Activated CD4-positive, CD25-positive, alpha-beta regulatory T cell treated with anti-CD3 and anti-CD28 coated beads, Interleukin-2, amount 50 U/mL, for 72 hours (primary cell): ENCODE measurements at regions not wholly inside any gene's neighbourhood (a gene's known extent, or its start where the extent isn't known, plus 50 kb on each side); places are given as distances from the start of the nearest gene placed in this dataset.

Experiments
- DNase-seq: peaks from one replicate; pipeline ENCODE4 v3.0.0; 2021

DNA sequence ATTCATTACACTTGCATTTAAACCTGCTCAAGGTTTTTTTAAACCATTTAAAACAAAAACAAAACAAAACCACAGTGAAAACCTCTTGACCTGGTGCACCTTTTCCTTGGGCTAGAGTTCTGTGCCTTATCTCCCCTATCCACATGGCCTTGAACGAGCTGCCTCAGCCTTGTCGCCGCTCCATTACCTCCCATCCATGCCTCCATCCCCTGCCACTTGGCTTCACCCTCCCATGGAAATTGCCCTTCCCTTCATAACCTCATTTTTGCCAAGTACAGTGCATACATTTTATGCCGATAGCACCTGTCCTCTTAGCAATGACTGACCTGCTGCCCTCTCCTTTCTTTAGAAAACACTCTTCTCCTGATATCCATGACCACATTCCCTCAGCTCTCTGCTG is 188.6 kb upstream of the ASIC2 start:
- DNase-seq = no peak

DNA sequence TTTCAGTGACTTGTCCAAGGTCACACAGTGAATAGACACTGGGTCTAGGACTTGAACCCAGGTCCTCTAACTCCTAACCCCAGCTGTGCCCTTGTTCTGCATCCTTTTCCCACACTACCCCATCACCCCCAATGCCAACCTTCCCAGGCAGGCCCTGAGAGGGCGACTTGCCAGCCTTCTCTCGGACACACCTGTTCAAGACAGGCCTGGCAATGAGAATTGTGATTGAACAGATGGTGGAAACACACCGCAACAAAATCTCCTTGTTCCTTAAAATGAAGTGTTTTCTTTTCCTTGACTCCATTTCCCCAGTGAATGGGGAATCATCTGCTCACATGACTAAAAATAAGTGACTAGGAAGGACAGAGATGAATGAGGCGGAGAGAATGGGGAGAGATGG is 189.5 kb upstream of the ASIC2 start:
- DNase-seq = no peak

DNA sequence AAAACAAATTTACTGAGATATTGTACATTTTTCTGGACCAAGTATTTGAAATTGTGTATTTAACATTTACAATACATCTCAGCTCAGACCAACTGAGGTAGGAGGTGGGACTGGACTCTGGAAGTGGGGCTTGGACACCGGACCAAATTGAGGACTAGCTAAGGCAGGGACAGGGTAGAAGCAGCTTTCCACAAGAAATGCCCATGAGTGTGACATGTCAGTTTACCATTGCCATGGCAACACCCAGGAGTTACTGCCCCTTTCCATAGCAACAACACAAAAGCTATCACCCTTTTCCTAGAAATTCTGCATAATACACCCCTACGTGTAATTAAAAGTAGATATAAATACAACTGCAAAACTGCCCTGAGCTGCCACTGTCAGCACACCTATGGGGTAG is 191.5 kb upstream of the ASIC2 start:
- no peak for DNase-seq

DNA sequence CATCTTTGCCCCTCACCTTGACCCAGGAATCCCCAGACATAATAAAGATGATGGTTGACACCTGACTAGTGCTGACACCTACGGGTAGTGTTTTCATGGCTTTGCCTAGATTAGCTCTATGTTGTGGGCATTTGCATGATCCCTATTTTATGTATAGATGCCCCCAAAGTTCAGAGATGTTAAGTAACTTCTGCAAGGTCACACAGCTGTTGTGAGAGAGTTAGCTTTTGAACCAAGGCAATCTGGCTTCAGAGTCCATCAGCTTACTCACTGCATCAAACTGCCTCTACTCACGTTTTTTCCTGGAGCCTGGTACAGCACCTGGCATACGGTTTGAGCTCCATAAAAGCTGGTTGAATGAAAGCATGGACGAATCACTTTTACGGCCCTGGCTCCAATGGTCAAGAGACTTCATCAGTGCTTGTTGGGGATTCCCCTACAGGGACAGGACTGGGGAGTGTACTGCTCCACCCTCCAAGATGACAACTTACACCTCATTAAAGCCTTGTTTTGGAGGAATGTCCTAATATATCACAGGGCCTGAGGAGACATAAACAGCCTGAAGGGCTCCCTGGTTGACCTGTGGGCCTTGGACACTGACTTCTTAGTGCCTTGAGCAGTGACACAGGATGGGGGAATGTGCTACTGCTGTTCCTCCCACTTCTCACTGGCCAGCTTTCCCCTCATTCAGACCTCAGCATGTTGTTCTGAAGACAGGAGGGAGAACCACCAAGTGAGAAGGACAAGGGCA is 193.2 kb upstream of the ASIC2 start:
- DNase-seq = no peak

DNA sequence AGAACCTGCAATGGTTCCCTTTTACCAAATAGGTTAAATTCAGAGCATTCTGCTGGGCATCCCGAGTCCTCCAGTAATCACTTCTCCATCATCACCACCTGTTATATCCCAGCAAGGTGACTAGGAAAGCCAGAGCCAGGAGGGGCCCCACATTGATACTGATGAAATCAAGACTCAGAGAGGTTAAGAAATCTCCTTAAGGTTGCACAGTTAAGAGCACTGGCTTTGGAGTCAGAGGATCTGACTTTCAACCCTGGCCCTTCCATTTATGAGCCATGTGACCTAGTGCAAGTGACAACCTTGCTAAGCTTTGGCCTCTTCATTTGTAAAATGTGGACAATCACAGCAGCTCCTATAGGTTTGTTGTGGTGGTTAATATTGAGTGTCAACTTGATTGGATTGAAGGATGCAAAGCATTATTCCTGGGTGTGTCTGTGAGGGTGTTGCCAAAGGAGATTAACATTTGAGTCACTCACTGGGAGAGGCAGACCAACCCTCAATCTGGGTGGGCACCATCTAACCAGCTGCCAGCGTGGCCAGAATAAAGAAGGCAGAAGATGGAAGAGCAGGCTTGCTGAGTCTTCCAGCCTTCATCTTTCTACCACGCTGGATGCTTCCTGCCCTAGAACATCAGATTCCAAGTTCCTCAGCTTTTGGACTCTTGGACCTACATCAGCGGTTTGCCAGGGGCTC is 194.2 kb upstream of the ASIC2 start:
- no peak for DNase-seq

DNA sequence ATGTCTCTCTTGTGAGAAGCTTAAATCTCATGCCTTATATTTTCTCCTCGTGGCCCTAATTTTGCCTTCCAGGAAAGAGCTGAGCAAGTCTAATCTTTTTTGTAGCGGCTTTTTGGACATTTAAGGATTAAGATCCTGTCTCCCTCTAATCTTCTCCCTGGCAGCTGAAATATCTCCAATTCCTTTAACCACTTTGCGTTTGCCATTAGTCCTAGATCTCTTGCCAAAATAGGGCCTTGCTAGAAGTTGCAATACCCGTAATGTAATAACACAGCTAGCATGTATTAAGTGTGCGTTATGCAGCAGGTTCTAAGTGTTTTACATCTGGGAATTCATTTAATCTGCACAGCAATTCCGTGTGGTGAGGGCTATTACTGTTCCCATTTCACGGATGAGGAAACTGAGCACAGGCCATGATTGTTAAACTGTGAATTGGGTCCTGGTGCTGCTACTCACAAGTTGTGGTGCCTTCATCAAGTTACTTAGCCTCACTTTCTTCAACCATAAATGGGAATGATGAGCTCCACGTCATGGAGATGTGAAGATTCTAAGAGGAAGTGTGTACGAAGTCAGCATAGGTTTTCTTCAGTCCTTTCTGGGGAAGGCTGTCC is 198.9 kb upstream of the ASIC2 start:
- no peak for DNase-seq

DNA sequence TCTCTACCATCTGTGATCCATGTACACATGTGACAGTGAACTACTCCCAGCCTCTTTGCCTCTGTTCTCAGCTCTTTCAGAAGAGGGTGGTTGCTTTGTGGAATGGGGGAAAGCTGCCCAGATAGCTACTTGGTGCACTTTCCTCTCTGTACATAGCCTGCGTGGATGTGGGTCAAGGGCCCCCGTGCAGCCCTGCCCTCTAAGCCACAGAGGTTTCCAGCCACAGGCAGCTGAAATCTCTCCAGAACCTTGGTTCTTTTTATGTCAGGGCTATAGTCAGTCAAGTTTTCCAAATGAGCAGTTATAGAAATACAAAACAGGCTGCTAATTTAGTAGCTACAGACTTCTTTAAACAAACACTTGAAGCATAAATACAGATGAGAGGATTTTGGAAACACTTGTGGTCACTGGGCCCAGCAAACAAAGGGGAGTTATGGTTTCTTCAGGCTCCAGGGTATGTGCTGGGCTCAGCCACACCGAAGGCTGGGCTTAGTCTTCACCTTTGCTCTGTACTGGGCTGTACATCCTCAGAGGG is 199.7 kb upstream of the ASIC2 start:
- no peak for DNase-seq

DNA sequence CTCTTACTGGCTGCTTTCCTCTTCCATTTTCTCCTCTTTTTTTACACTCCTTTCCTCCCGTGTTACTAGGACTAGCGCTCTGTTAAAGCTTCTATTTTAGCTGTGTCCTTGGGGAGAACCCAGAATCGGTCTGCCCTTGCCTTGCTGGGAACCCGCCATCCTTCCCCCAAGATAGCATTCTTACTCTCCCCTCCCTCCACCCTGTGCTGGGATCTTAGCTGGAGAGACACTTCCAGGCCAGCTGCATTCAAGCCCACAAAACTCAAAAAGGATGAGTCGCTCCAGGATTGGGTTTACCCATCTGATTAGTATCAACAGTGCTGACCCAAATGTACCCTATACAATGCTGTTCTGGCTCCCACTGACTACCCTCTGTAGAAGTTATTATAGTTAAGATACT is 200.5 kb upstream of the ASIC2 start:
- no peak for DNase-seq

DNA sequence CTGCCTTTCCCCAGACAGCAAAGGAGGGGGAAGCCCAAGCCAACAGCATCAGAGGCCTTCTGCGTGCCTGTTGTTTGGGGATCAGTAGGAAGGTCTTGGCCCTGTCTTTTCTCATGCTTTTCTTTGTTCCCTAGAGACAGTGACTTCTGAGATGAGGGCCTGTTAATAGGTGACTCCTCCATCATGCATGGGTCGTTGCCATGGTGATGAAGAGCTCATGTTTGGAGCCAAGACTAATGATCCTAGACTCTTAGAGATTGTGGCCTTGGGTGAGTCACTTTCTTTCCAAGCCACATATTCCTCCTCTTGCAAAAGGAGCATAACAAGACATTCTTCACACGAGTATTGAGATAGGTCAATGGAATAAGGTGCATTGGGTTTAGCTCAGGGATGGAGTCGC is 201.1 kb upstream of the ASIC2 start:
- DNase-seq = no peak

DNA sequence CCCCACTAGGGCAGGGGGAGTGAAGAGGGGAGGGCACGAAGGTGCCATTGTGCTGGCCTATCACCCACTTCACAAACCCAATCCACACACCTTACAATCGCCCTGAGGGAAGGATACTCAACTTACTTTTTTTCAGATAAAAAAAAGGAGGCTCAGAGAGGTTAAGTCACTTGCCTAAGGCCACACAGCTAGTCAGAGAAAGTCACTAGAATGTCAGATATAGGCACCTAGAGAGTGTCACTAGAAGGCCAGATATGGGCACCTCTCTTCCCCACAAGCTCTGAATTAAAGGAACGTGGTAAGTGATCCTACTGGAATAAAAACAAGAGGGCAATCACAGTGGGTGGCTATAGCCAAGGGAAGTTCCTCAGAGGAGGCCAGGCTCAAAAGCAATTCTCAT is 204.5 kb upstream of the ASIC2 start:
- no peak for DNase-seq

DNA sequence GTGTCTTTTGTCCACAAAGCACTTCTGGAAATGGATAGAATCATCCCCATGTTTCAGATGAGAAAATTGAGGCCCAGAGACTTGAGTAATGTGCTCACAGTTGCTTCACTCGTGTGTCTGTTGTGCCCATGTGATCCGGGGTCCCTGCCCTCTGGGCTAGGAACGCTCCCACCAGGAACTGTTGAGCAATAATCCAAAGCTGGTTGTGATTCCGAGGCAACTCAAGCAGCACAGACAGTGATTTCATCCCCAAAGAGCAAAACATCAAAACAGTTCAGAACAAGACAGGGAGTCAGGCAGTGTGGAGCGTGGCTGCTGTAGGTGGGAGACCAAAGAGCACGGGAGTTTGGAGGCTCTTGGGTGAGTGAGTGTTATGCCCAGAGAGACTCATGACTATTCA is 205.0 kb upstream of the ASIC2 start:
- DNase-seq = no peak

DNA sequence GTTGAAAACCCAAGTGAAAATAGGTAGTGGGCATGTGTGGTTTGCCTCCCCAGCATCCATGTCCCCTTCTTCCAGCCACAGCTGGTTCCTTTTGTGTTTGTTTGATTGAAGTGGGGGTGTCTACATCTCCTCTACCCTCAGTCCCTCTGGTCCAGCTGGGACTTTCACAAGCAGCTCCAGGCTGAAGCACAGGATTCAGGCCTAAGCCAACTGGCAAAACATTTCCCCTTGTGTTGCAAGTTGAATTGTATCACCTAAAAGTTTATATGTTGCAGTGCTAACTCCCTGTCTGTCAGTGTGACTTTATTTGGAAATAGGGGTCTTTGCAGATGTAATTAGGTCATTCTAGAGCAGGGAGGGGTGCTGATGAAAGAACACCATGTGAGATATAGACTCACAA is 205.9 kb upstream of the ASIC2 start:
- DNase-seq = no peak

DNA sequence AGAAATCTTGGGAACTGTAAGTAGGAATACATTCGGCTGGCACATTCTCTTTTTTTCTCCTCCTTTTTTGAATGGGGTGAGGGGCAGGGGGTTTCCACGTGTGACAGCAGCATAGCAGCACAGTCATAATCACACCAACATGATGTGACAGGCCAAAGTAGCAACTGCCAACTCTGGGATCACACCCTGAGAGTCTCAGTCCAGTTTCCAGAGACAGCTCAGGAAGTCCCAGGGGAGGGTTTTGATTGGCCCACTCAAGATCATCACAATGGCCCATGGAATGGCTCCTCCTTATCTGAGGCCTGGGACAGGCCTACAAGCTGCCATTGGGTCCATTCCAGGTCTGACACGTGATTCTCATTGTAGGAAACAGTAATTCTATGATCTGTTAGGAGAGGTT is 207.1 kb upstream of the ASIC2 start:
- DNase-seq = no peak

DNA sequence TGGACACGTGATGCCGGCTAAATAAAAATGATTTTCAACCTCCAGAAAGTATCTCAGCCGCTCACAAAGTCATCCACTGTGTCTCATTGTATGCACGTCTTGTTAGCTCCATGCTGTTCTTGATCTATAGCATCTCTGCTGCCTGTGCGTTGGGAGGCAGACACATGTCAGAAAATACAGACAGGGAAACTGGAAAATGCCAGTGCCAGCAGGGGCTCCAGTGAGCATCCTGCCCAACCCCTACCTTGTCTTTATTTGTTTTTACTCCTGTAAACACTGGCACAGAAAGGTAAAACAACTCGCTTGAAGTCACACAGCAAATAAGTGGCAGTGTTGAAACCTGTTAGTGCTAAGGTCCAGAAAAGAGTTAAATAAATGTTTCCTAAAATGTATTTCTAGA is 208.1 kb upstream of the ASIC2 start:
- DNase-seq = no peak

DNA sequence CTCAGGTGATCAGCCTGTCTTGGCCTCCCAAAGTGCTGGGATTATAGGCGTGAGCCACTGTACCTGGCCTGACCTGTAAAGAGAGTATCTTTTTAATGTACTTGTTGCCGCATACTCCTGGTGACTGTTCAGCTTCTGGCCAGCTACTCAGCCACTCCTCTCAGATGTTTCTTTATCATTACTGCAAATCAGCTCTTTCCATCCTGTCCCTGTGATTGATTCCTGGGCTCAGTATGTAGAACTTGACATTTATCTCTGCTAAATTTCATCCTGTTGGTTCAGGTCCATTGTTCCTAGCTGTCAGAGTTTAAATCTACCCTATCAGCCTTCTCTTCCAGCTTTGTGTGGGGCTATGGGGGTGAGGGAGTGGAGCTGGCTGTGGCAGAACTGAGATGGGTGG is 211.5 kb upstream of the ASIC2 start:
- DNase-seq = no peak

DNA sequence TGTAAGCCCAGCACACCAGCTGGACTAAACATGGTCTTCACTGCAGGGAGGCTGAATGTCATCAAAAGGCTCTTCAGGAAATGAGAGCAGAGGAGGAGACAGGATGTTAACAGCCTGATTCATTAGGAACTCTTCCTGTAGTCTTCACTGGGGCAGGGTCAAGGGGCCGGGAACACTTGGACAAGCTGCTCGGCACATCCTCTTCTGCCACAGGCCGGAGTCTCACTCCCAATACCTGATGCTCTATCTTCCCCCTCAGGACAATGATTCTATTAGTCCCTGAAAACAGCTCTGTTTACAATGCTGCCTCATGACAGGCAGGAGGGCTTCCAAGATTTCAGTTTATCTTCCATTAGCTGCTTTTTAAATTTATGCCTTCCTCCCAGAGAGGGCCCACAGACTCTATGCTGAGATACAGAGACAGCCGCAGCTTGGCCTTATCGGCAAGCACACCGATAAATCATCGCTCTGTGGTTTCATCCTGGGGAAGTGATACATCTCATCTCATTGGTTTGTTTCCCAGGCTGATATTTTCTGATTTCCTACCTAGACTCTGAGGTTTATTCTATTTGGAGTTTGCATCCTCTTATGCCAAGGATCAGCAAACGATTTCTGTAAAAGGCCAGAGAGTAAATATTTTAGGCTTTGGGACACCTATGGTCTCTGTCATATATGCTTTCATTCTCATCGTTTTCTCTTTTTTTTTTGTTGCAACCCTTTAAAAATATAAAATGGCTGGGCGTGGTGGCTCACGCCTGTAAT is 214.0 kb upstream of the ASIC2 start:
- DNase-seq = no peak

DNA sequence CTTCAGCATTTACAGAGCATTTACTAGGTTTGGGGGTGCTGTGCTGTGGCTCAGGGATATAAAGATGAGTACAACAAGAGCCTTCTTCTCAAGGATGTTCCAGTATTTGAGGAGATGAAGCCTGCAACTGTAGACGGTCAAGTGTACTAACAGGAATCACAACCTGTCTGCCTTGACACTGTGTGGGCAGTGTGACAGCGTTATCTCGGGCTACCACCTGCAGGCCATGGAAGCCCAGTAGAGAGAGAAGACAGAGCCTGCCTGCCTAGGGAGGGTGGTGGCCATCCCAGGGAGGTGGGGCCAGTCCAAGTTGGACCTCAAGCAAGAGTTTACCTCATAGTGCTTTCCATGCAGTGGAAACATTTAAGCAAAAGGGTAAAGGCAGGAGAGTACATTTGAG is 215.1 kb upstream of the ASIC2 start:
- DNase-seq = no peak

DNA sequence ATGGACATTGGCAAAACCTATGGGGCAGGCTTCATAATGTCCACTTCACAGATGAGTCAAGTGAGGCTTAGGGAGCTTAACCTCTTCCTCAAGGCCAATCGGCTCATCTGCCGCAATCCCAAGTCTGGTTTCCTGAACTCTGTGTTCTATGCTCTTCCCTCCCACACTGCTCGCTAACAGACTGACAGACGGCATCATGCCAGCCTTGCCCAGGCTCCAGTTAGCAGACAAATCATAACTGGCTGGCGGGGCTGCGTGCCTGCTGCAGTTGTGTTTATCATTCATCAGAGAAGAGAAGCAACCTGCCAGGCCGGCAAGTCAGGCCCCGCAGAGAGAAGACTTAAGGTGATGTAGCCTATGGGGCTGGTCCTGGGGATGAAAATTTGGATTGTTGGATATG is 216.2 kb upstream of the ASIC2 start:
- DNase-seq = no peak

DNA sequence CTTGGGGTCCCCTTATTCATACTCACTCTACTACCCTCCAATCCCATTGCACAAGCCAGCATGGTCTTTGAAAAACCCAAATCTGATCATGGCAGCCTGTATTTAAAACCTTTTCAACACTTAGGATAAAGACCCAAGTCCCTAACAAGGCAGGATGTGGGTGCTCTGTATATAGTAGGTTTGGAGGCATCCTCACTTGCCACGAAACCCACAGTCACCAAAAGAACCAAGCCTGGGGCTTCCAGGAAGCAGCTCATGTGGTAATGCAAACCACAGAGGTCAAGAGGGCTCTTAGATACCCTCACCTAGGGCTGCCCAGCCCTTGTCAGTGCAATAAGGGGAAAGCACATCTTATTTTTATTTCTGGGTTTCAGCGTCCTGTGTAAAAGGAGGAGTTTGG is 218.6 kb upstream of the ASIC2 start:
- no peak for DNase-seq

DNA sequence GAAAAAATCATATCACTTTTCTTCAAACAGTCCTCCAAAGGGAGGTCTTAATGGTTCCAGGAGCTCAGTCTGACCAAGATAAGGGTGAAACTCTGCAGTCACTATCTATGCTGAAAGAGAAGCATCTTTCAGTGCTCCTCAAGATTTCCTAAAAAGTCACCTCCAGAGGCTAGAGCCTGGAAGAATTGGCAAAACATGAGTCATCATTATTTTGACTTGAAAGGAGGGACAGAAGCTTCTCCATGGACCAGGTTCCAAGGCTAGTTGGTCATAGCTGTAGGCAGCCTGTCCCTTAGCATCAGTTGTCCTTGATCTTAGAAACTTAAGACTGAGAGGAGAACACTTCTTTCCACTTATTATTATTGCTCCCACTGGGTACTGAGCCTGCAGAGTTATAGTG is 219.0 kb upstream of the ASIC2 start:
- no peak for DNase-seq

DNA sequence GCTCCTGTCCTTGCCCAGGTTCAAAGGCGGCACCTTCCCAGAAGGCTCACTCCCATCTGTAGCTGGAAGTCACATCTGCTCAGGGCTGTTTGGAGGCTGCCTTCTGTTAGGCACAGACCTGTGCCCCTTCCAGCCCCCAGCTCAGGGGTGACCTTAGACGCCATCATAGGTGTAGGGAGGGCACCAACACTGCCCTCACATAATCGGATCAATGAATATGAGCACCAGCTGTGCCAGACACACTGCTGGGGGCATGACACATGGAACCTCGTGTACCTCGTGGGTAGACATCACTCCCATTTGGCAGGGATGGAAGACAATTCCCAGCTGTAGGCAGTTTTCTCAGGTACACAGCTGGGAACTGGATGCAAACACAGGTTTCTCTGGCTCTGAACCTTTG is 220.7 kb upstream of the ASIC2 start:
- DNase-seq = no peak

DNA sequence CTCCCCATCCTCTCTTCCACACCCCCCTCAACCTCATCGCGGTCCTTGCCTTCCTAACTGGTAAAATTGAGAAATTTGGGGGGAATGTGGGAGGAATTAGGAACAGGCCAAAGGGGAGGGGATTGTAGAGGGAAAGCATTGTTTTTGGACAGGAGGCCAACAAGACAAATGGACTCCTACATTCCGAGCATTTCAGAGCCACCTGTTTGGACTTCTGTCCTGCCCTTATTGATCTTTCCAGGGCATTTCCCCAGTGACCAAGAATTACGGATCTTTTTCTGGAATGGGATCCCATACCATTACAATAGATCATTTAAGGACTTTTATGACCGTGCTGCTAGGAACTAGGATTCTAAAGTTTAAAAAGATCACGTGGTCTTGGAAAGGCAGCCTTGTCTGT is 221.3 kb upstream of the ASIC2 start:
- no peak for DNase-seq

DNA sequence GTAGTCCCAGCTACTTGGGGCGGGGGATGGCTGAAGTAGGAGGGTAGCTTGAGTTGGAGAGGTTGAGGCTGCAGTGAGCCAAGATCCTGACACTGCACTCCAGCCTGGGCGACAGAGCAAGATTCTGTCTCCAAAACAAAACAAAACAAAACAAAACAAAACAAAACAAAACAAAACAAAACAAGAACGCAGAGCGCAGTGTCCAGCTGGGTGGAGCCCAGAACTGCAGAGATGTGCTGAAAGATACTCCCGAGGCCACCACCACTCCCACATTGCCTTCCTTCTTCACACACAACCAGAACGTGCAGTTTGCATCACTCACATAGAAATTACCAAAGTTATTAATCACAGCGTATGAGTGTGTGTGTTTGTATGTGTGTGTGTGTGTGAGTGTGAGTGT is 222.9 kb upstream of the ASIC2 start:
- no peak for DNase-seq

DNA sequence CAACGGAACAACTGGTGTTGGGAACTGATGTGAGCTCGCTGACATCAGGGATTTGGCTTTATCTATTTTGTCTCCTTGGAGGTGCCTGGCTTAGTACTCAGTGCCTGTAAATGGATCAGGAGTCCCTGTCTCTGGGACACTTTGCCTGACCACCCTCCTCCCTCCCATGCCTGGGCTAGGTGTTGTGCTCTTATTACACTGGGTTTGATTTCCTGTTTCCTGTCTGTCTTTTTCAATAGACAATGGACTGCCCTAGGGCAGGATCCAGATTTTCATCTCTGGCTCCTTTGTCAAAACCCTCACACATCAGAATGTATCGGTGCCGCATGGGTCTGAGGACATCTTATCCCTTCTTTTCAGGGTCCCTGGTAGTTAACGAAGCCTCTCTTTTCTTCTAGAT is 223.6 kb upstream of the ASIC2 start:
- no peak for DNase-seq
